Mesendoderm (in vitro differentiated cells): ENCODE measurements at regions not wholly inside any gene's neighbourhood (a gene's known extent, or its start where the extent isn't known, plus 50 kb on each side); places are given as distances from the start of the nearest gene placed in this dataset.
"Not testable (repeated sequence)": the region's sequence is repeated elsewhere in the genome, so short reads cannot be mapped to it uniquely, and the experiment has no call there.

ENCODE experiments used
- DNase-seq: peaks from one replicate; pipeline ENCODE4 v3.0.0; 2013
- H2AK5ac ChIP-seq: 2 replicates; pipeline ENCODE4 v1.6.1; 2013; ENCODE audit warnings: low read length, inconsistent platforms
- H2BK120ac ChIP-seq: 2 replicates; pipeline ENCODE4 v1.6.1; 2013; ENCODE audit warnings: low read depth, mild to moderate bottlenecking, low read length, moderate library complexity, mixed read lengths
- H2BK15ac ChIP-seq: replicated peaks from 2 replicates; pipeline ENCODE4 v1.6.1; 2013; ENCODE audit warnings: low read depth, mild to moderate bottlenecking, moderate library complexity
- H2BK5ac ChIP-seq: 2 replicates; pipeline ENCODE4 v1.6.1; 2013; ENCODE audit warnings: low read length, inconsistent platforms
- H3K18ac ChIP-seq: 2 replicates; pipeline ENCODE4 v1.6.1; 2013; ENCODE audit warnings: mild to moderate bottlenecking, low read length, mixed read lengths
- H3K23ac ChIP-seq: one replicate; pipeline ENCODE4 v1.6.1; 2013; ENCODE audit warnings: low read length
- H3K27ac ChIP-seq: 2 replicates; pipeline ENCODE4 v1.5.1; 2013; ENCODE audit warnings: low read depth, mild to moderate bottlenecking, inconsistent platforms, low read length, moderate library complexity
- H3K27me3 ChIP-seq: 2 replicates; pipeline ENCODE4 v1.6.1; 2013; ENCODE audit warnings: low read length, control low read depth, mild to moderate bottlenecking, inconsistent platforms; ENCODE audit not compliant: insufficient read depth, poor library complexity
- H3K36me3 ChIP-seq: 2 replicates; pipeline ENCODE4 v1.6.1; 2013; ENCODE audit warnings: low read length, inconsistent platforms; ENCODE audit not compliant: control insufficient read depth, insufficient read depth
- H3K4ac ChIP-seq: one replicate; pipeline ENCODE4 v1.6.1; 2013; ENCODE audit warnings: low read depth, mild to moderate bottlenecking, low read length, moderate library complexity
- H3K4me1 ChIP-seq: 2 replicates; pipeline ENCODE4 v1.6.1; 2013; ENCODE audit warnings: low read depth, low read length, inconsistent platforms; ENCODE audit not compliant: control insufficient read depth
- H3K4me2 ChIP-seq: 2 replicates; pipeline ENCODE4 v1.6.1; 2013; ENCODE audit warnings: low read length
- H3K4me3 ChIP-seq: 2 replicates; pipeline ENCODE4 v1.5.1; 2013; ENCODE audit warnings: mild to moderate bottlenecking, low read length
- H3K56ac ChIP-seq: one replicate; pipeline ENCODE4 v1.6.1; 2013; ENCODE audit warnings: low read length
- H3K79me1 ChIP-seq: 2 replicates; pipeline ENCODE4 v1.6.1; 2013; ENCODE audit warnings: low read length, inconsistent platforms
- H3K79me2 ChIP-seq: 2 replicates; pipeline ENCODE4 v1.6.1; 2013; ENCODE audit warnings: mild to moderate bottlenecking, low read length; ENCODE audit not compliant: control insufficient read depth, insufficient read depth
- H3K9ac ChIP-seq: 2 replicates; pipeline ENCODE4 v1.6.1; 2013; ENCODE audit warnings: low read length, inconsistent platforms
- H4K5ac ChIP-seq: one replicate; pipeline ENCODE4 v1.6.1; 2013; ENCODE audit warnings: low read length
- H4K8ac ChIP-seq: one replicate; pipeline ENCODE4 v1.6.1; 2013; ENCODE audit warnings: low read depth, mild to moderate bottlenecking, control low read depth, low read length, moderate library complexity
- WGBS: extraction: QIAGEN DNeasy Blood & Tissue Kit; methylation state at CpG from one replicate; pipeline ENCODE4 v1.1.7; 2013; ENCODE audit warnings: low lambda C conversion rate, missing lambda C conversion rate; ENCODE audit not compliant: insufficient coverage; ENCODE audit errors: extremely low coverage; 5-methylcytosine and 5-hydroxymethylcytosine counted together

- not testable (repeated sequence) for H3K56ac ChIP-seq, H3K79me1 ChIP-seq, H2BK15ac ChIP-seq, H3K4ac ChIP-seq, H3K4me3 ChIP-seq, H4K8ac ChIP-seq, H4K5ac ChIP-seq, H3K79me2 ChIP-seq, H2BK5ac ChIP-seq, H3K18ac ChIP-seq, H2BK120ac ChIP-seq, H3K4me1 ChIP-seq, DNase-seq, H3K27ac ChIP-seq, H3K9ac ChIP-seq, H3K36me3 ChIP-seq, H3K4me2 ChIP-seq, H2AK5ac ChIP-seq, H3K23ac ChIP-seq, H3K27me3 ChIP-seq
- WGBS = no CpG with 5 or more reads among the region's 30 CpGs
Observed at GRCh38 chr2:236389284-236390216, 125.3 kb upstream of the ASB18 start.

DNA sequence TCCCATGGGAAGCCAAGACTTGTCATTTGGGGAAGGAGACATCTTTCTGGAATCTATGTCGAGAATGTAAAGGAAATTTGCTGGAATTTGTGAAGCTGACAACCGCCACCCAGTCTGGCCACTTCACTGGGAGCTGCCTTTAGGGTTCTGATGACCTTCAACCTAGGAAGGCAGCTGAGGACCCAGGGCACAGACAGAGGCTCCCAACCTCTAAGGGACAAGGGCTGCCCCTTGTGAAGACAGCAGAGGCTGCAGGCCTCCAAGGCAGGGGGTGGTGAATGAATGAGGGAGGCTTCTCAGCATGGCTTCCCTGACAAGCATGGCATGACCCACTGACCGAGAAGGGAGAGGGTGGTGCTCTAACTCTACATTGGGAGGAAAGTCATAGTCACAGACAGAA lies 128.9 kb upstream of the ASB18 start:
- H3K56ac ChIP-seq = no peak overlapping the region
- no peak overlapping the region for H3K4me3 ChIP-seq
- no CpG with 5 or more reads among the region's 3 CpGs for WGBS
- H3K27me3 ChIP-seq = no peaks in the 10 kb centered on the region
- no peak overlapping the region for H3K23ac ChIP-seq
- H3K4me2 ChIP-seq = no peak overlapping the region
- H2BK15ac ChIP-seq = no peak overlapping the region
- no peak overlapping the region for H3K4ac ChIP-seq
- H2BK120ac ChIP-seq = no peak overlapping the region
- no peak overlapping the region for H4K5ac ChIP-seq
- H4K8ac ChIP-seq = no peak overlapping the region
- H3K4me1 ChIP-seq = no peaks in the 10 kb centered on the region
- no peak overlapping the region for H2AK5ac ChIP-seq
- no peak overlapping the region for H3K18ac ChIP-seq
- no peaks in the 10 kb centered on the region for H3K79me2 ChIP-seq
- no peaks in the 10 kb centered on the region for H3K36me3 ChIP-seq
- no peak for DNase-seq
- no peak overlapping the region for H2BK5ac ChIP-seq
- no peak overlapping the region for H3K9ac ChIP-seq
- no peak overlapping the region for H3K27ac ChIP-seq
- H3K79me1 ChIP-seq = no peaks in the 10 kb centered on the region

DNA sequence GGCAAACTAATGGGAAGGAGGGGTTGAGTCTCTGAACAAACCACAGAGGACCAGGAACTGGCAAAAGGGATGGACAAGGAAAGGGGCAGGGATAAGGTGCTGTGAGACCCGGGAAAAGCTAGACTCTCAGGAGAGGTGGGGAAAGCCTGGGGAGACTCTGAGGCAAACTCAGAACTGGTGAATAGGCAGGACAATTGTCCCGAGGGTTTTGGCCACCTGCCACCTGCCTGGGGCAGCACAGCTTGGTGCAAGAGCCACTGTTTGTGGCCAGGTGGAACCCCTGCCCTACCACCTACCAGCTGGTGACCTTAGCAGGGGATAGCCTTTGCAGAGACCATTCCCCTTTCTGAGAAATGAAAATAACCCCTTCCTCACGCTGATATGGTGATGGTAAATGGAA lies 129.4 kb upstream of the ASB18 start:
- no peak overlapping the region for H3K4me3 ChIP-seq
- no peak overlapping the region for H3K4me2 ChIP-seq
- H3K4me1 ChIP-seq = no peaks in the 10 kb centered on the region
- no peaks in the 10 kb centered on the region for H3K79me1 ChIP-seq
- H3K36me3 ChIP-seq = no peaks in the 10 kb centered on the region
- H3K18ac ChIP-seq = no peak overlapping the region
- no peak overlapping the region for H2BK15ac ChIP-seq
- no CpG with 5 or more reads among the region's 3 CpGs for WGBS
- H3K9ac ChIP-seq = no peak overlapping the region
- H4K5ac ChIP-seq = no peak overlapping the region
- no peak overlapping the region for H4K8ac ChIP-seq
- H3K4ac ChIP-seq = no peak overlapping the region
- no peak for DNase-seq
- H3K79me2 ChIP-seq = no peaks in the 10 kb centered on the region
- H3K23ac ChIP-seq = no peak overlapping the region
- no peaks in the 10 kb centered on the region for H3K27me3 ChIP-seq
- no peak overlapping the region for H3K27ac ChIP-seq
- no peak overlapping the region for H2BK120ac ChIP-seq
- H3K56ac ChIP-seq = no peak overlapping the region
- no peak overlapping the region for H2AK5ac ChIP-seq
- H2BK5ac ChIP-seq = no peak overlapping the region

GRCh38 chr2:236394571-236394970 lies 130.4 kb upstream of the ASB18 start:
- Histone ChIP-seq H3K79me2 (no peaks in the 10 kb centered on the region), H3K23ac (no peak overlapping the region), H3K27ac (no peak overlapping the region), H3K4ac (no peak overlapping the region), H2AK5ac (no peak overlapping the region), H3K36me3 (no peaks in the 10 kb centered on the region), H3K4me1 (no peaks in the 10 kb centered on the region), H3K4me2 (no peak overlapping the region), H4K5ac (no peak overlapping the region), H3K4me3 (no peak overlapping the region), H2BK15ac (no peak overlapping the region), H3K56ac (no peak overlapping the region), H3K79me1 (no peaks in the 10 kb centered on the region), H2BK120ac (no peak overlapping the region), H3K9ac (no peak overlapping the region), H2BK5ac (no peak overlapping the region), H4K8ac (no peak overlapping the region), H3K27me3 (no peaks in the 10 kb centered on the region), H3K18ac (no peak overlapping the region)
- WGBS = no CpG with 5 or more reads among the region's 9 CpGs
- DNase-seq = no peak

GRCh38 chr2:236395067-236395466 lies 130.9 kb upstream of the ASB18 start:
- H3K27me3 ChIP-seq = no peaks in the 10 kb centered on the region
- H2BK5ac ChIP-seq = no peak overlapping the region
- no peak overlapping the region for H4K8ac ChIP-seq
- no peak overlapping the region for H4K5ac ChIP-seq
- H3K36me3 ChIP-seq = no peaks in the 10 kb centered on the region
- no peaks in the 10 kb centered on the region for H3K4me1 ChIP-seq
- H2AK5ac ChIP-seq = no peak overlapping the region
- H3K79me2 ChIP-seq = no peaks in the 10 kb centered on the region
- H3K4me2 ChIP-seq = no peak overlapping the region
- no peak overlapping the region for H3K9ac ChIP-seq
- no peak overlapping the region for H2BK120ac ChIP-seq
- H3K56ac ChIP-seq = no peak overlapping the region
- WGBS = no CpG with 5 or more reads among the region's 7 CpGs
- no peak overlapping the region for H2BK15ac ChIP-seq
- H3K23ac ChIP-seq = no peak overlapping the region
- H3K4ac ChIP-seq = no peak overlapping the region
- DNase-seq = no peak
- H3K4me3 ChIP-seq = no peak overlapping the region
- no peak overlapping the region for H3K27ac ChIP-seq
- no peak overlapping the region for H3K18ac ChIP-seq
- no peaks in the 10 kb centered on the region for H3K79me1 ChIP-seq
